Epithelial cell of proximal tubule (primary cell): ENCODE measurements at regions not wholly inside any gene's neighbourhood (a gene's known extent, or its start where the extent isn't known, plus 50 kb on each side); places are given as distances from the start of the nearest gene placed in this dataset.

Experiments used
- DNase-seq: peaks from one replicate; pipeline ENCODE4 v3.0.0-alpha.2; 2011; ENCODE audit warnings: low read depth
- H3K4me3 ChIP-seq: 2 replicates; pipeline ENCODE4 v1.5.1; 2011; ENCODE audit warnings: low read depth, mild to moderate bottlenecking, low read length
- CTCF ChIP-seq: conservative IDR thresholded peaks from 2 replicates; pipeline ENCODE4 v1.5.1; 2012; ENCODE audit warnings: low read depth, mild to moderate bottlenecking, low read length

- TF ChIP-seq CTCF, result no peak
- peak; percentile 75 for DNase-seq
- H3K4me3 ChIP-seq, result no peak overlapping the region
Measured at GRCh38 chr18:34970106-34970505, 71.1 kb upstream of the MAPRE2 start.

- DNase-seq, result peak; percentile 44
Measured at GRCh38 chr18:34971313-34971712, 69.9 kb upstream of the MAPRE2 start.

GRCh38 chr18:34972765-34973414, 68.3 kb upstream of the MAPRE2 start:
- no peak for TF ChIP-seq CTCF
- no peak for DNase-seq
- H3K4me3 ChIP-seq, result no peak overlapping the region

More at GRCh38 chr18:34971313-34971712, 69.9 kb upstream of the MAPRE2 start:
- no peak for TF ChIP-seq CTCF
- H3K4me3 ChIP-seq, result no peak overlapping the region

GRCh38 chr18:34976123-34976522, 65.1 kb upstream of the MAPRE2 start:
- TF ChIP-seq CTCF, result no peak
- DNase-seq, result no peak
- peak overlapping the region; percentile 79 for H3K4me3 ChIP-seq

GRCh38 chr18:34976534-34976898, 64.7 kb upstream of the MAPRE2 start:
- no peak for TF ChIP-seq CTCF
- DNase-seq, result no peak
- H3K4me3 ChIP-seq, result peak overlapping the region; percentile 79

- peak overlapping the region; percentile 79 for H3K4me3 ChIP-seq
- no peak for DNase-seq
- no peak for TF ChIP-seq CTCF
Measured at GRCh38 chr18:34976899-34977837, 64.0 kb upstream of the MAPRE2 start.
